ENCODE measurements at regions not wholly inside any gene's neighbourhood (a gene's known extent, or its start where the extent isn't known, plus 50 kb on each side); places are given as distances from the start of the nearest gene placed in this dataset.

GRCh38 chr20:12786276-12786675 lies 222.5 kb upstream of the SPTLC3 start:
- no peak for TF ChIP-seq CEBPB (IDR thresholded peaks at IDR 0.05)
- TF ChIP-seq EP300 (IDR thresholded peaks at IDR 0.05; ENCODE audit: borderline replicate concordance) = no peak
- TF ChIP-seq RAD21 (IDR thresholded peaks at IDR 0.05; ENCODE audit: low read depth) = no peak
- TF ChIP-seq YY1 (IDR thresholded peaks at IDR 0.05; ENCODE audit: low read depth) = no peak

Measured in Ishikawa (cell line).